ENCODE measurements at regions not wholly inside any gene's neighbourhood (a gene's known extent, or its start where the extent isn't known, plus 50 kb on each side); places are given as distances from the start of the nearest gene placed in this dataset.

GRCh38 chr1:14494911-14495310 lies 103.6 kb upstream of the KAZN start:
- H3K79me2 ChIP-seq (ENCODE audit: control insufficient read depth, low read length), result no peaks in the 10 kb centered on the region
- no peaks in the 10 kb centered on the region for H3K27me3 ChIP-seq (ENCODE audit: control insufficient read depth, low read length)
- no peaks in the 10 kb centered on the region for H3K9me3 ChIP-seq (ENCODE audit: control insufficient read depth, insufficient read depth, low read length)
- H3K4me3 ChIP-seq (ENCODE audit: low read length), result no peak overlapping the region
- TF ChIP-seq CTCF (IDR thresholded peaks at IDR 0.05; ENCODE audit: low read depth, low read length, poor library complexity, severe bottlenecking) (no peak), EZH2phosphoT487 (IDR thresholded peaks at IDR 0.05; ENCODE audit: borderline replicate concordance, low read length) (no peak)
- H3K9me2 ChIP-seq (replicated peaks; ENCODE audit: control insufficient read depth, low read length), result no peaks in the 10 kb centered on the region
- H4K20me1 ChIP-seq (ENCODE audit: control insufficient read depth, insufficient read depth, low read depth, low read length), result no peaks in the 10 kb centered on the region
- H3K4me1 ChIP-seq (ENCODE audit: control insufficient read depth, low read length), result no peaks in the 10 kb centered on the region
- no peak overlapping the region for H3K27ac ChIP-seq (ENCODE audit: low read depth, low read length)
- H3K4me2 ChIP-seq (ENCODE audit: low read length), result no peak overlapping the region
- H3F3A ChIP-seq (ENCODE audit: control insufficient read depth, insufficient read depth), result no peaks in the 10 kb centered on the region
- H3K36me3 ChIP-seq (ENCODE audit: control insufficient read depth, low read length), result no peaks in the 10 kb centered on the region

- H3K27ac ChIP-seq (ENCODE audit: low read depth, low read length), result no peak overlapping the region
- H3K9me2 ChIP-seq (replicated peaks; ENCODE audit: control insufficient read depth, low read length), result no peaks in the 10 kb centered on the region
- no peaks in the 10 kb centered on the region for H4K20me1 ChIP-seq (ENCODE audit: control insufficient read depth, insufficient read depth, low read depth, low read length)
- TF ChIP-seq CTCF (IDR thresholded peaks at IDR 0.05; ENCODE audit: low read depth, low read length, poor library complexity, severe bottlenecking) (no peak), EZH2phosphoT487 (IDR thresholded peaks at IDR 0.05; ENCODE audit: borderline replicate concordance, low read length) (no peak)
- H3K79me2 ChIP-seq (ENCODE audit: control insufficient read depth, low read length), result no peaks in the 10 kb centered on the region
- no peaks in the 10 kb centered on the region for H3K36me3 ChIP-seq (ENCODE audit: control insufficient read depth, low read length)
- no peaks in the 10 kb centered on the region for H3K27me3 ChIP-seq (ENCODE audit: control insufficient read depth, low read length)
- H3F3A ChIP-seq (ENCODE audit: control insufficient read depth, insufficient read depth), result no peaks in the 10 kb centered on the region
- no peak overlapping the region for H3K4me3 ChIP-seq (ENCODE audit: low read length)
- H3K9me3 ChIP-seq (ENCODE audit: control insufficient read depth, insufficient read depth, low read length), result no peaks in the 10 kb centered on the region
- H3K4me1 ChIP-seq (ENCODE audit: control insufficient read depth, low read length), result no peaks in the 10 kb centered on the region
- no peak overlapping the region for H3K4me2 ChIP-seq (ENCODE audit: low read length)
Measured at GRCh38 chr1:14495381-14495780, 103.1 kb upstream of the KAZN start.

GRCh38 chr1:14495996-14496395 lies 102.5 kb upstream of the KAZN start:
- Histone ChIP-seq H3F3A (ENCODE audit: control insufficient read depth, insufficient read depth) (no peaks in the 10 kb centered on the region), H3K4me1 (ENCODE audit: control insufficient read depth, low read length) (no peaks in the 10 kb centered on the region), H3K79me2 (ENCODE audit: control insufficient read depth, low read length) (no peaks in the 10 kb centered on the region), H3K4me2 (ENCODE audit: low read length) (no peak overlapping the region), H3K4me3 (ENCODE audit: low read length) (no peak overlapping the region), H3K36me3 (ENCODE audit: control insufficient read depth, low read length) (no peaks in the 10 kb centered on the region), H3K9me2 (replicated peaks; ENCODE audit: control insufficient read depth, low read length) (no peaks in the 10 kb centered on the region), H3K27ac (ENCODE audit: low read depth, low read length) (no peak overlapping the region), H3K9me3 (ENCODE audit: control insufficient read depth, insufficient read depth, low read length) (no peaks in the 10 kb centered on the region), H4K20me1 (ENCODE audit: control insufficient read depth, insufficient read depth, low read depth, low read length) (no peaks in the 10 kb centered on the region), H3K27me3 (ENCODE audit: control insufficient read depth, low read length) (no peaks in the 10 kb centered on the region)
- TF ChIP-seq EZH2phosphoT487 (IDR thresholded peaks at IDR 0.05; ENCODE audit: borderline replicate concordance, low read length) (no peak), CTCF (IDR thresholded peaks at IDR 0.05; ENCODE audit: low read depth, low read length, poor library complexity, severe bottlenecking) (no peak)

GRCh38 chr1:14498839-14499238 lies 99.6 kb upstream of the KAZN start:
- H3K27me3 ChIP-seq (ENCODE audit: control insufficient read depth, low read length), result peaks cover 5% of the 10 kb centered on the region
- no peaks in the 10 kb centered on the region for H3K9me3 ChIP-seq (ENCODE audit: control insufficient read depth, insufficient read depth, low read length)
- no peaks in the 10 kb centered on the region for H3K79me2 ChIP-seq (ENCODE audit: control insufficient read depth, low read length)

More at GRCh38 chr1:14498839-14499238, 99.6 kb upstream of the KAZN start:
- no peak overlapping the region for H3K4me2 ChIP-seq (ENCODE audit: low read length)
- H3K27ac ChIP-seq (ENCODE audit: low read depth, low read length), result no peak overlapping the region
- no peaks in the 10 kb centered on the region for H3K4me1 ChIP-seq (ENCODE audit: control insufficient read depth, low read length)
- no peaks in the 10 kb centered on the region for H3K9me2 ChIP-seq (replicated peaks; ENCODE audit: control insufficient read depth, low read length)
- TF ChIP-seq CTCF (IDR thresholded peaks at IDR 0.05; ENCODE audit: low read depth, low read length, poor library complexity, severe bottlenecking) (no peak), EZH2phosphoT487 (IDR thresholded peaks at IDR 0.05; ENCODE audit: borderline replicate concordance, low read length) (no peak)
- H3F3A ChIP-seq (ENCODE audit: control insufficient read depth, insufficient read depth), result no peaks in the 10 kb centered on the region
- H3K4me3 ChIP-seq (ENCODE audit: low read length), result no peak overlapping the region
- H3K36me3 ChIP-seq (ENCODE audit: control insufficient read depth, low read length), result no peaks in the 10 kb centered on the region
- H4K20me1 ChIP-seq (ENCODE audit: control insufficient read depth, insufficient read depth, low read depth, low read length), result no peaks in the 10 kb centered on the region

Data from DOHH2 (cell line).